NCI-H2196 (cell line): ENCODE measurements at regions not wholly inside any gene's neighbourhood (a gene's known extent, or its start where the extent isn't known, plus 50 kb on each side); places are given as distances from the start of the nearest gene placed in this dataset.

ENCODE experiments used
- DNase-seq: peaks from one replicate; lab custom pipeline; 2025; ENCODE audit not compliant: unreplicated experiment; lab: John Stamatoyannopoulos, UW

DNA sequence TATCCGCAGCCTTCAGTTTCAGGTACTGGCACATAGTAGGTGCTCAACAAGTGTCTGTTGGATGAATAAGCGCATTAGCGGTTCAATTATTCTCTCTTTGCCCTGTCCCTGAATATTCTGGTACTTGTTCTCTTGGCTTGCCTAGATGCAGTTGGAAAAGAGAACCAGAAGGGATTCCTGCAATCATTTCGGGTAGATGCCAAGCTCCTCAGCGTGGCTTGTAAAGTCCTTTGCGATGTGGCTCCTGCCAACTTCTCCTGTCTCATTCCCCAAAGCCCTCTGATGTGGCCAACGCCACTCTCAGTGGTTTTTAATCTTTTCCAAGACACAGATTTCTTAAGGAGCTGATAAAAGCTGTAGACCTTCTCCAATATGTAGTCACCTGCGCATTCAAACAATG lies 230.3 kb downstream of the SUDS3 start:
- no peak for DNase-seq

DNA sequence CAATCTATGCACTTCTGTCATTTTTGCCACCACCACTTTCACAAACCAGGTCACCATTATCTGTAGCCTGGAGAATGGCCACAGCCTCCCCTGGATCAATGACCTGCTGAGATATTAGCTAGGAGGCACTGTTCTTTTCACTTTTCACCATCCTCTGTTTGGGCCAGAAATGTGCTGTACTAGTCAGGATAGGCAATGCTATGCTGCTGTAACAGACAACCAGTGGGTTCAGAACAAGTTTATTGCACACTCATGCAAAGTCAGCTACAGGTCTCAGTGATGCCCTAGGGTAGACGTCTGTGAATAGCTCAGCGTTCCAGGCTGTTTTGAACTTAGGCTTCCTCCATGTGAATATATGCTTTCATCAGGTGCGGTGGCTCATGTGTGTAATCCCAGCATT lies 231.5 kb downstream of the SUDS3 start:
- no peak for DNase-seq

- DNase-seq, result no peak
Observed at GRCh38 chr12:118608770-118609344, 232.5 kb downstream of the SUDS3 start.

DNA sequence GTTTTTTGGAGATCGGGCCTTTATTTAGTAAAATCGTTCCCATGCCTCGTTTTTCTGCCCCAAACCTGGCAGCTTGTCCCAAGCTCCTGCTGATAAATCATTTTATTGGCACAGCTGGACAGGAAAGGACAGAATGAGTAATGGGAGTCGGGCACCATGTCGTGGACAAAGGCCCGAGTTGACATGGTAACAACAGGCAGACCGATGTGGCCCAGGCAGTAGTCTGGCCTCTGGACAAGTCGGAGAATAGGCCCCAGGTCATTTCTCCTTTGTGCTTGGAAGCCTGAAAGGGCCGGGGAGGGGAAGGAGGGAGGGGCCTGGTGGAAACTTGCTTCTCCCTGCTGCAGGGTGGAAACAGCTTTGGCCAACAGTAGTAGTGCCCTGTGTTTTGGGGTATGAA lies 234.9 kb downstream of the SUDS3 start:
- no peak for DNase-seq

GRCh38 chr12:118611770-118612169 lies 235.4 kb downstream of the SUDS3 start:
- no peak for DNase-seq

DNA sequence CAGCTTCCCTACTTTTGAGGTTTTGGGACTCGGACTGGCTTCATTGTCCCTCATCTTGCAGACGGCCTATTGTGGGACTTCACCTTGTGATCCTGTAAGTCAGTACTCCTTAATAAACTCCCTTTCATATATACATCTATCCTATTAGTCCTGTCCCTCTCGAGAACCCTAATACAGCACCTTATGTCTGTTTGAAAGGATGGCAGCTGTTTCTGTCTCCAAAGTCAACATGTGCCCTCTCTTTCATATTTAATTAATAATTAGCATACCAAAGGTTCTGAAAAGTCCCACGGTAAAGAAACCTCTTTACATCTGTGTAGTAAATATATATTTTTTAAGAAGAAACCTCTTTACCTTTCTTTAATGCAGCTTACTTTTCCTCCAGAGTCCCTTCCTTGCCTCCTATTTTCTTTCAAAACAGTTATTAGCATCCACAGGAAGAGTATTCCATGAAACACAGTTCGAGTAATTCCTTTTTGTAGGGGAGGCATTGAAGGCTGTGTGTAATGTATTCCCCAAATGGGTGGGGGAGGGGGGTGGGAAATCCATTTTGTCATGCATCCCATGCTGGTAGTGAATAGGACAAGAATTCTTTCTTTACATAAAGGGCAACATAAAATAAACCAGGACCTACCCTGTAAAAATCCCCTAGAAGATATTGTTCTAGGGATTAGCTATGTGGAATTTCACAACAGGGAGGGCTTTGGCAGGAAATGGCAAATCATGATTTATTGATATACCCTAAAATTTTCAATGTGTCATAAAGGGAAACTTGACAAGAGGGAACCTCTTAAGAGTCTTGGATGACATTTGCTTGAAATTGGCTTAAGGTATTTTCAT lies 241.5 kb downstream of the SUDS3 start:
- no peak for DNase-seq

- no peak for DNase-seq
Observed at GRCh38 chr12:118618695-118619094, 242.3 kb downstream of the SUDS3 start.

DNA sequence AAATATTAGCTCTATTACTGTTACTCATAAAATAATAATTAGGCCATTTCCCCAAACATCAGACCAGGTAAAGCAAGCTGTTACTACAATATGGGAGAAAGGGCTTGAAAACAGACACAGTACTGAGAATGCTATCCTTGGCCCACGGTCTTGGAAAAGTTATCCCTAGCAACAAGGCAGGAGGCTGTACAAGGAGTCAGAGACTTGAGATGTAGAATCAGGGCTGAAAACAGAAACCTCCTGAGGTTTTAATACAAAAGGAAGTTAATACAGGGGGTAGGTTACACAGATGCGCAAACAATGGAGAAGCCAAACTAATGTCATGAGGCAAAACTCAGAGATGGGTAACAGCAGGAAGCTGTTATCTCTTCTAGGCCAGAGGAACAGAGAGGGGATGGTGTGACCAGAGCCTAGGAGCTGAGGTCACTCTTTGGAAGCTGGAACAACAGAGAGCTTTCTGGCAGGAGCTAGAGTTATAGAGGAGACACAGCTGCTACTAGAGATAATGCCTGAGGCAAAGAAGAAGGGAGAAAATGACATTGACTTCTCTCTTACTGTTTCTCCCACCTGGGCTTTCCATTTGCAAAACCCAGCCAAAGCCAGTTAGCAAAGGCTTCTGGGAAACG lies 248.8 kb downstream of the SUDS3 start:
- no peak for DNase-seq

DNA sequence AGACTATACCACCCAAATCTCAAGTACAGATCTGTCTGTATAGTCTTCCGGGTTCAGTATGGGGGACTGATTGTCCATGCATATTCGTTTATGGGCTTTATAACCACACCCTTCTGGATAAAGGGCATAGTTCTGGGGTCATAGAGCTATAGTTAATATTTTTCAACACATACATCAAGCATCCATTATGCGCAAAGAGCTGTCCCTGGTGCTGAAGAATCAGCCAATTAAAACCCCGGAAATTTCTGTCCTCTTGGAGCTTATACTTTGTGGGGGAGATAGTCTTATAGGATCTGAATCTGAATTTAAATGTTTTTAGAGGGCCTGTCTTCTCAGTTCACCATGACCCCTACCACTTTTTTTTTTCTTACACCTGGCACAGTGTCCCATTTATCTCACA lies 256.7 kb downstream of the SUDS3 start:
- no peak for DNase-seq

- no peak for DNase-seq
Observed at GRCh38 chr12:118635276-118635675, 258.9 kb downstream of the SUDS3 start.

DNA sequence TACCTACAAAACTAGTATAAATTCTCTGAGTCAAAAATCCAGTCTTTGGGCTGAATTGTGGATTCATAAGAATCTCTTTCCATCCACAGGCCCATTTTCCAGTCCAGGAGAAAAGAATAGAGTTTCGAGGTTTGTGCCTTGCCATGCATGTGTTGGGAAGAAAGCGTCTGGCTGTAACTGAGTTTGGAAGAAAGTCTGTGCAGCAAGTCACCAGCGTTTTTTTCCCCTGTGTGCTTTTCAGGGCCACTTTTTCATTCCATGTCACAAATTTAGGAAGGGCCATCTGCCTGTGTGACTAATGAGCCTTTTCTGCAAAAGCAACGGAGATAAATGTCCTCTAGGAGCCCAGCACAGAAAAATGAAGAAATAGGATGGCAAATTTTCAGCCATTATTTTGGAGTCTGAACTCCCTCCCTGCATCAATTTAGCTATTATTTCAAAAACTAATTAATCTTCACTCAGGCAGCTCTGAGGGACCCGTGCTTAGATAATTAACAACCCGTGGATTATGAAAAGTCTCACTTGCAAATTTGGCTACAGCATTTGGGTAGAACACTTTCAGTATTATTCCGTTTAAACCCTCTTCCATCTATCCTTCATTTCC lies 261.5 kb downstream of the SUDS3 start:
- no peak for DNase-seq

DNA sequence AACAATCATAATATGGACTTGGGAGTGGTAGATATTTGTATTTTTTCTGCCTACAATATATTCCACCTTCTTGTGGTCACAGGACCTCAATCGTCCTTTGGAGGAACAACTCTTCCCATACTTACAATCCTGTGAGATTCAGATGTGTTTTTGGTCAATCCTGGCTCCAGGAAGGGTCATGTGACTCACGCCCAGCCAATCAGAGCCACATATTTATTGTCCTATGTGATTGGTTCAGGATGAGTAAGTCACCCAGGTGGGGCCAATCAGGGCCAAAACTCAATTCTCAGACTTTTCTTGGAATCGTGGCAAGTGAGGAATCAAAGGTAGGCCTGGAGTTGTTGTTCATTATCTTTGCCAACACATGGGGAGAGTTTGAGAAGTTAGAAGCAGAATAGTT lies 264.9 kb downstream of the SUDS3 start:
- no peak for DNase-seq

DNA sequence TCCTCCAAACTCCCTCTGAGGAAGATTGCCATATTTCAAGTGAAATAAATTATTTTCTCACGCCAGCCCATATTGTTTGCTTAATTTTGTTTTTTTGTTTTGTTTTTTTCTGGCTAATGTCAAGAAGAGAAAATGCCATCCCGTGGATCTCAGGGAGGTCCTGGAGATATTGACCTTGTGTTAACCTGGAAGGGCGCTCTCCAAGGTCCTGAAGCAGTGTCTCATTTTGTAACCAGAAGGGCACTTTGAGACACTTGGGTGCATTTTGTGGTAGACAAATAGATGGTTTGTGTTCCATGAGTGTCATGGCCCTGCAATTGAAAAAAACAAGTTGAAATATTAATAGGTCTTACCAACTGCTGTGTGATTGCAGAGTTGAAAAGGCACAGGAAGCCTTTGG lies 268.9 kb downstream of the SUDS3 start:
- no peak for DNase-seq

- DNase-seq, result no peak
Observed at GRCh38 chr12:118649765-118650585, 273.6 kb downstream of the SUDS3 start.

DNA sequence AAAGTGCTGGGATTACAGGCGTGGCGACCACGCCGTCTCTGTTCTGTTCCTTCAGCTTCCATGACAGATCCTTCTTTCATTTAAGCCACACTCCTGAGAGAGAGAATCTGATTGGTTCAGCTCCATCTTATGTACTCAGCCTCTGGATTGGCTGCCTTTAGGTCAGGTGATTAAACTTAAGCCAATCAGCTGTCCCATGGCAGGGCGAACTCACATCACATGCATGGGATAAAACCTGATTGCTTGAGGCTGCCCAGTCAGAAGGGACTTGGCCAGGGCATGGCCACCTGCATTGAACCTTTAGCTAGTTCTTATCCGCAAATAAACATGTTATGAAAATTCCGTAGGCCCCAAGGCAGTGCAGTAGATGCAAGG lies 274.2 kb downstream of the SUDS3 start:
- no peak for DNase-seq

GRCh38 chr12:118651487-118651886 lies 275.1 kb downstream of the SUDS3 start:
- no peak for DNase-seq

GRCh38 chr12:118655588-118655987 lies 279.2 kb downstream of the SUDS3 start:
- DNase-seq, result no peak

DNA sequence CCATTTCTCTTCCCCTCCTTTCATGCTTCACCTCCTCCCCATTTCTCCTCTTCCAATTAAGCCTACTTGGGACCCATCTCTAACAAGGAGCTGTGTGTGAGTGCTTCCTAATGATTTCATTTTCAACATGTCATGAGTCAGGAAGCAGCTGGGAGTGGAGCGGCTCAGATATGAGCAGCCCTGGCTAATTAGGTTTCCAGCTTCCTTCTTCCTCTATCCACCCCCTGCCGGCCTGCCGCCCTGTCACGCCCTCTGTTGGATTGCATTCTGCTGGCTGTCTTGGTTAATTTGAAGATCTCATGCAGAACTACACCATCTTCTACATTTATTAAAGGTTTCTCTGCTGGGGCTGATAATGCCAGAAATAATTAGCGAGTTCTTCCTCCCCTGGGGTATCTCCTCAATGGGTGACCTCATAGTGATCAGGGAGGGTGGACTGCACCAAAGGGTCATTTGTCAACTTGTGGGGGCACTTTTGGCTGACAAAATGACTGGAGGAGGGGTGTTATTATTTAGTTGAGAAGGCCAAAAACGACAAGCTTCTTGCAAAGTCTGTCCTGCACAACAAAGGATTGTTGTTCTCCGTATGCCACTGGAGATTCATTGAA lies 300.9 kb upstream of the SRRM4 start:
- no peak for DNase-seq

DNA sequence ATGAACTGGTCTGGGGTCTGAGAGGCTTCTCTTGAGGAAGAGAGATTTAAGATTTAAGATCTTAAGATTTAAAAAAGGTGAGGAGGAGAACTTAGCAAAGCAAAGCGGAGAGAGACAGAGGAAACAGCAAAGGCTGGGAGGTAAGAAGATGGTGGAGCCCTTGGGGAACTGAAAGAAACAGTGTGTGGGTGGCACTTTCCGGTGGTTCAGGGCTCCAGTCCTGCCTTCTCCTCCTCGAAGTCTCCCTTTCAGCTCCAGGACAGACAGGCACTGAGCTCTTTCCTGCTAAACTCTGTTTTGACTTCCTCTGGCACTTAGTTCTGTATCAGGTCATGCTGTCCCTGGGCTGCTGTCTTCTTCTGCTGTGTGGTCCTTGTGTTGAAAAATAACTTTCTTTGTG lies 298.7 kb upstream of the SRRM4 start:
- DNase-seq, result no peak

GRCh38 chr12:118685983-118686607 lies 295.2 kb upstream of the SRRM4 start:
- no peak for DNase-seq
